Activated effector memory CD4-positive, alpha-beta T cell treated with Interleukin-2 at 50 U/mL for 16 hours (primary cell): ENCODE measurements at regions not wholly inside any gene's neighbourhood (a gene's known extent, or its start where the extent isn't known, plus 50 kb on each side); places are given as distances from the start of the nearest gene placed in this dataset.
"Not testable (repeated sequence)": the region's sequence is repeated elsewhere in the genome, so short reads cannot be mapped to it uniquely, and the experiment has no call there.

Source experiments
- DNase-seq: peaks from one replicate; pipeline ENCODE4 v3.0.0-alpha.2; 2020

- DNase-seq: no peak
Measured at GRCh38 chr4:15294832-15295231, 133.0 kb upstream of the C1QTNF7 start.

- no peak for DNase-seq
Measured at GRCh38 chr4:15295421-15296162, 132.2 kb upstream of the C1QTNF7 start.

DNA sequence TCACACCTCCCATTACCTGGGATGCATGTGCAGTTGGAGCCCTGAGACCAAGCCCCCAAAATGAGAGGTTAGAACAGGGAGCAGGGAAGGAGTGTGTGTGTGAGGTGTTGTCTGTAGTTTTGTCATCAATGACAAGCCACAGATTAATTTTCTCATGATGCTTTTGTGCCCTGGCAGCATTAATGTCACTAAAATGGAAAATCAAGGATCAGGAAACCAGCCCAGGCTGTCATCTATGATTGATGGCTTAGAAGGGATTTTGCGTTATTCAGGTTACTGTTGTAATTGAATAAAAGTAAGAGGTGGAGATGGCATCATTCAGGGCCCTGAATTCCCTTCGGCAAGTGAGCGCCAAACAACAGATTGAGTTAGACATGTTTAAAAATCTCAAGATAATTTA lies 130.5 kb upstream of the C1QTNF7 start:
- no peak for DNase-seq

DNA sequence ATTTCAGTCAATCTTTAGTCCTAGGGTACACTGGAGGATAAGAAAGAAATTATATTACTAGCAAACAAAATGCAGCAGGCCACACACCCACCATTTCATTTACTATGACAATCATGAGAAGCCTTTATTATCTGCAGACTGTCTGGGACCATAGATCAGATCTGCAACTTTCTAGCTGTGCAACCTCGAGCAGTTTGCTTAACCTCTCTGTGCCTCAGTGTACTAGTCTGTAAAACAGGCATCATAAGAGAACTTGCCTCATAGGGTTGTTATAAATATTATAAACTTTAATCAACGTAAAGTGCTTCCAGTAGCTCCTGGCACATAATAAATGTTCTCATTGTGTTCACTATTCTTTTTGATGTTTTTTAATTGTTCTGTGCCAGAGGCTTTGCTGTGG lies 128.2 kb upstream of the C1QTNF7 start:
- DNase-seq: no peak

DNA sequence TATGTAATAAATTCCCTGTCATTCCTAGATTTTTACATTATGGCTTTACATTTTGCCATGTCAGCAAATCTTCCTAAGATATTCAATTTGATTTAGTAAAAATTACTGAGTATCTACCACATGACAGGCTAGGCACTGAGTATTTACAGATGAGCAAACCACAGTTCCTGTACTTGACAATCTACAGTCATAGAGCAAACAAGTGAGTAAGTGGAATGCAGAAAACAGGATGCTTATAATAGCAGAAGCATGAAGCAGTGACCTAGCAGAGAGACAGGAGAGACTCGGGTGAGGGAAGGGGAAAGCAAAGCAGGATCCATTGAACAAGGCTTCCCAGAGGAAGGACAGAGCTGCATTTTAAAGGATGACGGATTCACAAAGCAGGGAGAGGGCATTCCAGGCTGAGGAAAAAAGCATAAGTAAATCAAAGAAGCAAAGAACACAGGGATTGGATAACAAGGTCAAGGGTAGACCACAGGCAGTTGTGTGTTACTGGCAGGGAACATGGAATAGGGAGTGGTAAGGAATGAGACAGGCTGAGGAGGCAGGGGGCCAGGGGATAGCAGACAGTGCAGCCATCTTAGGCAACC lies 124.7 kb upstream of the C1QTNF7 start:
- no peak for DNase-seq

GRCh38 chr4:15314974-15315373 lies 112.9 kb upstream of the C1QTNF7 start:
- DNase-seq: no peak

DNA sequence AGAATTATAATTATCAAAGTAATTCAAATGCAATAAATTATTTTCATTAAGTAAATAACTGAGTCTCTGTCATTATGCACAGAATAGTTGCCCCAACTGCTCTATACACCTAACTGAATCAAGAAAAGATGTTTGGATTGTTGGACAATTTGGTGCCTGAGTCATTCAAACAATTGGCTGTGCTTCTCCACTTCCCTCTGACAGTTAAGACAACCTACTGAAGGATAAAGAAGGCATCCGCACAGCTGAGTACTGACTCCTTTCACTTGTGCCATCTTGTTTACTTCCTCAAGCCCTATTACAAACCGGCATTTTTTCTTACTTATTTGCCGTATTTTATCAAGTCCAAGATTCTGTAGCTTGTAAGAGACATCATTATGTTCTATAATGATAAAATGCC lies 110.6 kb upstream of the C1QTNF7 start:
- no peak for DNase-seq

- DNase-seq: no peak
Measured at GRCh38 chr4:15318621-15319348, 109.0 kb upstream of the C1QTNF7 start.

DNA sequence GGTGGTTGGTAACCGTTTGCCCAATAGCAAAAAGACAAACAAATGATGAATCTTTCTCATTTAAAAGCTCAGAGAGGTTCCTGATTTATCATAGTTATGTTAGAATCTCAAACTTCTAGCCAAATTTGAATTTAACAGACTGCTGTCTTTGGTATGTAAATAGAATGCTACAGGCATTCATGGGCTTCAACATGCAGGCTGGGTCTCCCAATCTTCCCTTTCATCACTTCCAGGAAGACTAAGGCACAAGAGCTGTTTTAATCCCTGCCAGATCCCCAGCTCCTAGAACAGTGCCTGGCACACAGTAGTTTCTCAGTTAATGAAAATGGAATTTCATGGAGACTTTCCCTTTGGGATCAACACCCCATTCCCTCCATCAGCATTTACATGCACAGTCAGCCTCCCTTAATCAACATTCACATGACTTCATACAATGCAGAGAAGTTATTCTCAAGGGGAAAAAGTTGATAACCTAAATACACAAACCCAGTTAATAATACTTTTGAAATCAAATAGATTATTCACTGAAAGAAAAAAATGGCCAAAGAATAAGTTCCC lies 107.6 kb upstream of the C1QTNF7 start:
- DNase-seq: no peak

GRCh38 chr4:15322006-15322405 lies 105.8 kb upstream of the C1QTNF7 start:
- no peak for DNase-seq

GRCh38 chr4:15325987-15326386 lies 101.8 kb upstream of the C1QTNF7 start:
- no peak for DNase-seq

GRCh38 chr4:15327311-15328298 lies 100.2 kb upstream of the C1QTNF7 start:
- no peak for DNase-seq

DNA sequence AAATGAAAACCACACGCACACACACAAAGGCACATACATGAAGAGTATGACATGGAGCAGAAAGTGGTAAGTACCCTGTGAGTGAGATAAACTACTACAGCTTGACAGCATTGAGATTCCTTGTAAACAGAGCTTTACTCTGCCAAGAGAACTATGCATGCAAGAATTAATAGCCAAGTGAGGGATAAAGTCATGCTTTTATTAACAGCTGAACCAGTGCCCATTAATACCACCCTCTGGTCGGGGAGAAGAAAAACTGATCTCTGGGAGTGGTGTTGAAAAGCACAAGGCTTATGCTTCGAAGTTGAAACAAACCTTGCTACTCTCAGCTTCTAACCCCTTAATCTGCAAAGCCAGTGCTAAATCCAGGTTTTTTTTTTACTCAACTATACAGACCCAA lies 95.9 kb upstream of the C1QTNF7 start:
- no peak for DNase-seq

GRCh38 chr4:15332377-15332776 lies 95.5 kb upstream of the C1QTNF7 start:
- no peak for DNase-seq

DNA sequence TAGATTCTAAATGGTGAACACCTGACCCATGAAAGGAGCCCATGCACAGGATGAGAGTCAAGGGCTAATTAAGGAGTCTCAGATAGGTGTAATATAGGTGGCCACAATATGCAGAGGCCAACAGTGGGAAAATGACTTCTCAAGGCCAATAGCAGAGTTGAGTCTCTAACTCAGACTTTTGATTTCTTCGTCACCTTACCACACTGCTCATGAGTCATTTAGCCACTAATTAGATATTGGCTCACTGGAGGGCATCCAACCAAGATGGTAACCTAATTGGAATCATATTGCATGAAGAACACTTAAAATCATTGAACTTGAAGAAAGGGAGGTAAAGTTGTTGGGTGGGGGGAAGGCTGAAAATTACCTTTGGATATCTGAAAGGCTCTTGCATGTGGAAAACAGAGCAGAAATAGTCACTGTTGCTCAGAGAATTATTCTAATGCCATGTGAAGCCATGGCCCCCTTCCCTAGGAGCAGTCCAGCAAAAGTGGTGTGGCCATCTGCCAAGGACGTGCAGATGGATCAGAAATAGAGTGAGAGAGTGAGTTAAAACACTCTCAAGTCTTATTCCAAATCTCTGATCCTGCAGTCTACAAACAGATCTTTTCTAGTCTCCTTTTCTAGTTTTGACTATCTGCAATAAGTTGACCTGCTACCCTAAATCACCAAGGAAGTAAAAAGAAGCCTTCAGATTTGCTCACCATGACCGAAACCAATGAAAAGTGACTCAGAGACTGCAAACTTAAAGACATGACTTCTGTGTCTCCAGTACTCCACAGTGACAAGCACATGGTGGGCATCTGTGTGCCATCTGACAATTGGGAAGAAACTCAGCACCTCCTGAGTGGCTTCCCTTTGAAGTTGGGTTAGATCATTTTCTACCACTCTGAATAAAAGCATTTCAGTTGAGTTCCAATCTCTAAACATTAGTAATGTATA lies 93.9 kb upstream of the C1QTNF7 start:
- DNase-seq: no peak

GRCh38 chr4:15336410-15337167 lies 91.2 kb upstream of the C1QTNF7 start:
- no peak for DNase-seq

DNA sequence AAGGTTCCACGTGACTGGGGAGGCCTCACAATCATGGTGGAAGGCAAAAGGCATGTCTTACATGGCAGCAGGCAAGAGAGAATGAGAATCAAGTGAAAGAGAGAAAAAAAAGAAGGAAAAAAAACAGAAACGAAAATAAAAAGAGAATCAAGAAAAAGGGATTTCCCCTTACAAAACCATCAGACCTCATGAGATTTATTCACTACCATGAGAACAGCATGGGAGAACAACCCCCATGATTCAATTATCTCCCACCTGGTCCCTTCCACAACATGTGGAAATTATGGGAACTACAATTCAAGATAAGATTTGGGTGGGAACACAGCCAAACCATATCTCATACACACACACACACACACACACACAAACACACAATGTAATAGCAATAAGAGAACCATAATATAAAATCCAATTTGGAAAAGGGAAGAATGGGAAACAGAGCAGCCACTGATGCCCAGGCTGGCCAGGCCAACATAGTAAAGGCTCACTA lies 90.6 kb upstream of the C1QTNF7 start:
- DNase-seq: not testable (repeated sequence)

- DNase-seq: no peak
Measured at GRCh38 chr4:15339737-15340136, 88.1 kb upstream of the C1QTNF7 start.

DNA sequence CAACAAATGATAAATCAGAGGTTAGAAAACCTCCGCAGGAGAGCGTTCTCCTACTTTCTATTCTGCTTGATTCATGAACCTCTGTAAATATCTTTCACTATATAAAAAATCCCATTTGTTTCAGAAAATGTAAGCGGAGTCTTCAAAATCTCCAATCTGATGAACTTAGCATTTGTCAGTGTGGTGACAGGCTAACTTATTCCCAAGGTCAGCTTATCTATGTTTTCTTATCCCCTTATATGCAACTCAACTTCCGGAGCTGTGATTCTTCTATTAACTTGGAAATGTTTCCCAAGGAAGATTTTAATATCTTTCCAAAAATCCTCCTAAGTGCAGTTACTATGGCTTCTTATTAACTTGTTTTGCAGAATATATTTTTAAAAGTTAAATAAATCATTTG lies 87.5 kb upstream of the C1QTNF7 start:
- DNase-seq: no peak
